GM12878 (cell line): ENCODE measurements at regions not wholly inside any gene's neighbourhood (a gene's known extent, or its start where the extent isn't known, plus 50 kb on each side); places are given as distances from the start of the nearest gene placed in this dataset.

Experiments used
- ATAC-seq: fragments of 200-7000 bp; cut with Tn5 transposase; 3 replicates; pipeline ENCODE4 v1.9.1; 2020; ENCODE audit warnings: mild to moderate bottlenecking, moderate library complexity
- BruUV-seq: library from RNA; stranded (reverse); fragments of 400-500 nt; replicated peaks from 2 replicates; lab custom pipeline; 2021; lab: Mats Ljungman, UMichigan
- CTCF ChIA-PET: fragments of 300-600 bp; sonication (Branson Sonifier 250); formaldehyde crosslinking; extraction: SDS; loops from one replicate; lab custom pipeline; 2021; ENCODE audit warnings: inconsistent platforms; lab: Yijun Ruan, JAX
- POLR2A ChIA-PET: fragments of 350-600 bp; formaldehyde crosslinking; extraction: SDS; loops from one replicate; lab custom pipeline; 2021; ENCODE audit warnings: inconsistent platforms; lab: Charles Lee
- RAD21 ChIA-PET: fragments of 300-600 bp; sonication (Branson Sonifier 250); formaldehyde crosslinking; loops from one replicate; lab custom pipeline; 2023; ENCODE audit warnings: antibody characterized with exemption; ENCODE audit not compliant: unreplicated experiment; lab: Charles Lee
- SMC1A ChIA-PET: fragments of 300-600 bp; sonication (Branson Sonifier 250); formaldehyde crosslinking; loops from one replicate; lab custom pipeline; 2023; ENCODE audit not compliant: unreplicated experiment, uncharacterized antibody; lab: Charles Lee
- DNase-seq: peaks from one replicate; pipeline ENCODE4 v3.0.0-alpha.2; 2011; ENCODE audit warnings: low read depth, low spot score
- FAIRE-seq: peaks from 3 replicates; lab custom pipeline; 2011; peaks lifted over from hg19 to GRCh38; lab: Jason Lieb, UNC
- H2AFZ ChIP-seq: 2 replicates; pipeline ENCODE4 v1.6.0; 2011; ENCODE audit warnings: low read depth, low read length, control low read depth; ENCODE audit not compliant: control insufficient read depth
- H3K27ac ChIP-seq: 2 replicates; pipeline ENCODE4 v1.5.1; 2011; ENCODE audit warnings: control low read depth; ENCODE audit not compliant: control insufficient read depth, insufficient read depth
- H3K27me3 ChIP-seq, 2 experiments: replicated peaks in 1 of 2; 2 replicates each; pipeline versions ENCODE4 v1.6.0 to v1.6.1; 2011; ENCODE audit warnings: low read length in 1 of 2; ENCODE audit not compliant: control insufficient read depth in 2 of 2, insufficient read depth in 2 of 2
- H3K36me3 ChIP-seq, 2 experiments: 2 replicates each; pipeline ENCODE4 v1.5.1; 2011; ENCODE audit warnings: low read length in 1 of 2; ENCODE audit not compliant: control insufficient read depth in 2 of 2, insufficient read depth in 2 of 2
- H3K4me1 ChIP-seq: 2 replicates; pipeline ENCODE4 v1.6.1; 2011; ENCODE audit warnings: mild to moderate bottlenecking, low read length, moderate library complexity, mixed read lengths; ENCODE audit not compliant: control insufficient read depth, insufficient read depth
- H3K4me2 ChIP-seq: 2 replicates; pipeline ENCODE4 v1.6.0; 2011; ENCODE audit warnings: control low read depth; ENCODE audit not compliant: control insufficient read depth, insufficient read depth
- H3K4me3 ChIP-seq: fragments of 200-600 bp; sonication (generic); 2 replicates; pipeline ENCODE4 v1.5.1; 2016
- H3K79me2 ChIP-seq: 2 replicates; pipeline ENCODE4 v1.6.0; 2011; ENCODE audit warnings: low read length; ENCODE audit not compliant: control insufficient read depth, insufficient read depth
- H3K9ac ChIP-seq: 2 replicates; pipeline ENCODE4 v1.8.0; 2011; ENCODE audit warnings: low read length, control low read depth, mixed read lengths; ENCODE audit not compliant: control insufficient read depth, insufficient read depth
- H3K9me3 ChIP-seq: replicated peaks from 3 replicates; pipeline ENCODE4 v1.5.1; 2011; ENCODE audit warnings: mild to moderate bottlenecking, low read length; ENCODE audit not compliant: control insufficient read depth, insufficient read depth
- H4K20me1 ChIP-seq: 2 replicates; pipeline ENCODE4 v1.6.0; 2011; ENCODE audit not compliant: control insufficient read depth, insufficient read depth
- NBN ChIP-seq: fragments of 450-650 bp; IDR thresholded peaks from 2 replicates; pipeline ENCODE4 v1.6.1; 2016
- NR2C1 ChIP-seq: fragments of 450-650 bp; IDR thresholded peaks from 2 replicates; pipeline ENCODE4 v1.6.1; 2017; ENCODE audit warnings: antibody characterized with exemption, mild to moderate bottlenecking, moderate library complexity
- NR2F1 ChIP-seq: fragments of 450-650 bp; conservative IDR thresholded peaks from 2 replicates; pipeline ENCODE4 v1.6.1; 2017; ENCODE audit warnings: mild to moderate bottlenecking
- RFX5 ChIP-seq: IDR thresholded peaks from 2 replicates; pipeline ENCODE4 v1.6.1; 2011; ENCODE audit warnings: low read depth, low read length, improper control_type of control experiment
- ZSCAN29 ChIP-seq: fragments of 450-650 bp; IDR thresholded peaks from 2 replicates; pipeline ENCODE4 v1.6.1; 2017; ENCODE audit warnings: mild to moderate bottlenecking, moderate library complexity
- WGBS: methylation state at CpG from one replicate; pipeline ENCODE4 v1.1.6; 2016; ENCODE audit warnings: low lambda C conversion rate; ENCODE audit not compliant: insufficient replicate concordance, insufficient coverage; ENCODE audit errors: missing lambda C conversion rate; 5-methylcytosine and 5-hydroxymethylcytosine counted together
- in situ Hi-C: fragments of 300-500 bp; cut with MboI; formaldehyde crosslinking; loops from 9 replicates; pipeline ENCODE4 v1.14.3; 2018; ENCODE audit warnings: mixed read lengths
- intact Hi-C: fragments of 100-400 bp; cut with micrococcal nuclease; formaldehyde crosslinking; loops from one replicate; pipeline ENCODE4 v1.14.2; 2022; ENCODE audit not compliant: unreplicated experiment
- TF ChIP-seq, protein P1 (sequence below): fragments of 450-650 bp; IDR thresholded peaks from 2 replicates; pipeline ENCODE4 v1.6.1; 2017; ENCODE audit warnings: mild to moderate bottlenecking, moderate library complexity
- TF ChIP-seq, protein P2 (sequence below): fragments of 450-650 bp; IDR thresholded peaks from 2 replicates; pipeline ENCODE4 v1.6.1; 2016; ENCODE audit warnings: mild to moderate bottlenecking
- TF ChIP-seq, protein P3 (sequence below): IDR thresholded peaks from 2 replicates; pipeline ENCODE4 v1.6.1; 2012; ENCODE audit warnings: low read depth, low read length, improper control_type of control experiment

DNA sequence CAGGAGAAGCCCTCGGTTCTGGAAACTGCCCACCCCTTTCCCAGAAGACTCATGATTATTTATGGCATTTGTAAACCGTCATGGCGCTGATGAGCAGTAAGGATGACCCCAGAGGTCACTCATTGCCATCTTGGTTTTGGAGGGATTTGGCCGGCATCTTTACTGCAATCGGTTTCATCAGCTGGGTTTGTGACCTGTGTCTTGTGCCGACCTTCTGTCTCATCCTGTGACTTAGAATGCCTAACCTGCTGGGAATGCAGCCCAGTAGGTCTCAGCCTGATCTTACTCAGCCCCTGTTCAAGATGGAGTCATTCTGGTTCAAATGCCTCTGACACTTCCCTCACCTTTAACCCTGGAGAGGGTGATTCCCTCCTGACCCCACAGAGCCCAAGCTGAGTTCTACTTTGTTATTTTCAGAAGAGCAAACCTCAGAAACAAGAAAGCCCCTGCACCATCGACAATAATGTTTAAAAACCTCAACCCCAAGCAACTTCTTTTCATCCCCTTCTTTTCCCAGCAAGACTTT is 105.5 kb upstream of the SFSWAP start (continued):
- TF ChIP-seq, protein P1, sequence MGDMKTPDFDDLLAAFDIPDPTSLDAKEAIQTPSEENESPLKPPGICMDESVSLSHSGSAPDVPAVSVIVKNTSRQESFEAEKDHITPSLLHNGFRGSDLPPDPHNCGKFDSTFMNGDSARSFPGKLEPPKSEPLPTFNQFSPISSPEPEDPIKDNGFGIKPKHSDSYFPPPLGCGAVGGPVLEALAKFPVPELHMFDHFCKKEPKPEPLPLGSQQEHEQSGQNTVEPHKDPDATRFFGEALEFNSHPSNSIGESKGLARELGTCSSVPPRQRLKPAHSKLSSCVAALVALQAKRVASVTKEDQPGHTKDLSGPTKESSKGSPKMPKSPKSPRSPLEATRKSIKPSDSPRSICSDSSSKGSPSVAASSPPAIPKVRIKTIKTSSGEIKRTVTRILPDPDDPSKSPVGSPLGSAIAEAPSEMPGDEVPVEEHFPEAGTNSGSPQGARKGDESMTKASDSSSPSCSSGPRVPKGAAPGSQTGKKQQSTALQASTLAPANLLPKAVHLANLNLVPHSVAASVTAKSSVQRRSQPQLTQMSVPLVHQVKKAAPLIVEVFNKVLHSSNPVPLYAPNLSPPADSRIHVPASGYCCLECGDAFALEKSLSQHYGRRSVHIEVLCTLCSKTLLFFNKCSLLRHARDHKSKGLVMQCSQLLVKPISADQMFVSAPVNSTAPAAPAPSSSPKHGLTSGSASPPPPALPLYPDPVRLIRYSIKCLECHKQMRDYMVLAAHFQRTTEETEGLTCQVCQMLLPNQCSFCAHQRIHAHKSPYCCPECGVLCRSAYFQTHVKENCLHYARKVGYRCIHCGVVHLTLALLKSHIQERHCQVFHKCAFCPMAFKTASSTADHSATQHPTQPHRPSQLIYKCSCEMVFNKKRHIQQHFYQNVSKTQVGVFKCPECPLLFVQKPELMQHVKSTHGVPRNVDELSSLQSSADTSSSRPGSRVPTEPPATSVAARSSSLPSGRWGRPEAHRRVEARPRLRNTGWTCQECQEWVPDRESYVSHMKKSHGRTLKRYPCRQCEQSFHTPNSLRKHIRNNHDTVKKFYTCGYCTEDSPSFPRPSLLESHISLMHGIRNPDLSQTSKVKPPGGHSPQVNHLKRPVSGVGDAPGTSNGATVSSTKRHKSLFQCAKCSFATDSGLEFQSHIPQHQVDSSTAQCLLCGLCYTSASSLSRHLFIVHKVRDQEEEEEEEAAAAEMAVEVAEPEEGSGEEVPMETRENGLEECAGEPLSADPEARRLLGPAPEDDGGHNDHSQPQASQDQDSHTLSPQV: no peak
- TF ChIP-seq, protein P2, sequence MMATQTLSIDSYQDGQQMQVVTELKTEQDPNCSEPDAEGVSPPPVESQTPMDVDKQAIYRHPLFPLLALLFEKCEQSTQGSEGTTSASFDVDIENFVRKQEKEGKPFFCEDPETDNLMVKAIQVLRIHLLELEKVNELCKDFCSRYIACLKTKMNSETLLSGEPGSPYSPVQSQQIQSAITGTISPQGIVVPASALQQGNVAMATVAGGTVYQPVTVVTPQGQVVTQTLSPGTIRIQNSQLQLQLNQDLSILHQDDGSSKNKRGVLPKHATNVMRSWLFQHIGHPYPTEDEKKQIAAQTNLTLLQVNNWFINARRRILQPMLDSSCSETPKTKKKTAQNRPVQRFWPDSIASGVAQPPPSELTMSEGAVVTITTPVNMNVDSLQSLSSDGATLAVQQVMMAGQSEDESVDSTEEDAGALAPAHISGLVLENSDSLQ: no peak

DNA sequence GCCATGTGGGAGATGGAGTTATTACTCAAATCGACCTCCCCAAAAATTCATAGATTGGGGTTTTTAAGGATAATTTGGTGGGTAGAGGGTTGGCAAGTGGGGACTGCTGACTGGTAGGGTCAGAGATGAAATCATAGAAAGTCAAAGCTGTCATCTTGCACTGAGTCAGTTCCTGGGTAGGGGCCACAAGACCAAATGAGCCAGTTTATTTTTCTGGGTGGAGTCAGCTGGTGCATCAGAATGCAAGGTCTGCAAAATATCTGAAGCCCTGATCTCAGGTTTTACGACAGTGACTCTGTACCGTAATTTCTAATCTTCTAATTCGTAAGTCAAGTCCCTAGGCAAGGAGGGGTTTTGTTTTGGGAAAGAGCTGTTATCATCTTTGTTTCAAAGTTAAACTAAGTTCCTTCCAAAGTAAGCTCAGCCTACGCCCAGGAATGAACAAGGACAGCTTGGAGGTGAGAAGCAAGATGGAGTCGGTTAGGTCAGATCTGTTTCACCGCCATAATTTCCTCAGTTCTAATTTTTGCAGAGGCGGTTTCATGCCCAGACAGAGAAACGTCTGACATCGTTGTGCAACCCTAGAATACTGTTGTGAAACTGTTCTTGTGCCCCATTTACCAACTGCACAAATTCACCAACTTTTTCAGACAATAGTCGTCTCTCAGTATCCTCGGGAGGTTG is 104.5 kb upstream of the SFSWAP start:
- BruUV-seq: no TSS peak
- no peak for FAIRE-seq
- CTCF ChIA-PET: interaction anchor here (0.6 kb wide), 1 partner anchor 273 kb away, joined by 3 read pairs; no protein-coding TSS in a partner anchor
- H3K4me1 ChIP-seq: peaks cover 44% of the 10 kb centered on the region
- 69% methylated on average over 12 of the region's 12 CpGs for WGBS
- DNase-seq: no peak
- H3K4me3 ChIP-seq: no peak overlapping the region
- no peaks in the 10 kb centered on the region for H4K20me1 ChIP-seq
- SMC1A ChIA-PET: interaction anchor here (1.4 kb wide), 1 partner anchor 14 kb away, joined by 3 read pairs; no protein-coding TSS in a partner anchor
- no peak for ATAC-seq
- no peak overlapping the region for H3K27ac ChIP-seq
- H3K9me3 ChIP-seq: peaks cover 2% of the 10 kb centered on the region; the same call in 2 of the 3 replicates
- POLR2A ChIA-PET: no interaction called here
- intact Hi-C loops (no loop called here), in situ Hi-C loops (no loop called here)
- no peak overlapping the region for H2AFZ ChIP-seq
- no peak overlapping the region for H3K9ac ChIP-seq
- H3K27me3 ChIP-seq: no peaks in the 10 kb centered on the region
- H3K4me2 ChIP-seq: no peak overlapping the region
- RAD21 ChIA-PET: no interaction called here
- H3K36me3 ChIP-seq: no peaks in the 10 kb centered on the region
- H3K79me2 ChIP-seq: no peaks in the 10 kb centered on the region
- TF ChIP-seq NR2C1: no peak
- TF ChIP-seq, protein P3, sequence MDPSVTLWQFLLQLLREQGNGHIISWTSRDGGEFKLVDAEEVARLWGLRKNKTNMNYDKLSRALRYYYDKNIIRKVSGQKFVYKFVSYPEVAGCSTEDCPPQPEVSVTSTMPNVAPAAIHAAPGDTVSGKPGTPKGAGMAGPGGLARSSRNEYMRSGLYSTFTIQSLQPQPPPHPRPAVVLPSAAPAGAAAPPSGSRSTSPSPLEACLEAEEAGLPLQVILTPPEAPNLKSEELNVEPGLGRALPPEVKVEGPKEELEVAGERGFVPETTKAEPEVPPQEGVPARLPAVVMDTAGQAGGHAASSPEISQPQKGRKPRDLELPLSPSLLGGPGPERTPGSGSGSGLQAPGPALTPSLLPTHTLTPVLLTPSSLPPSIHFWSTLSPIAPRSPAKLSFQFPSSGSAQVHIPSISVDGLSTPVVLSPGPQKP: no peak
- TF ChIP-seq ZSCAN29: no peak
- TF ChIP-seq RFX5: no peak
- TF ChIP-seq NR2F1: no peak
- TF ChIP-seq, protein P1: no peak
- no peak for TF ChIP-seq NBN
